ENCODE measurements at regions not wholly inside any gene's neighbourhood (a gene's known extent, or its start where the extent isn't known, plus 50 kb on each side); places are given as distances from the start of the nearest gene placed in this dataset.

DNA sequence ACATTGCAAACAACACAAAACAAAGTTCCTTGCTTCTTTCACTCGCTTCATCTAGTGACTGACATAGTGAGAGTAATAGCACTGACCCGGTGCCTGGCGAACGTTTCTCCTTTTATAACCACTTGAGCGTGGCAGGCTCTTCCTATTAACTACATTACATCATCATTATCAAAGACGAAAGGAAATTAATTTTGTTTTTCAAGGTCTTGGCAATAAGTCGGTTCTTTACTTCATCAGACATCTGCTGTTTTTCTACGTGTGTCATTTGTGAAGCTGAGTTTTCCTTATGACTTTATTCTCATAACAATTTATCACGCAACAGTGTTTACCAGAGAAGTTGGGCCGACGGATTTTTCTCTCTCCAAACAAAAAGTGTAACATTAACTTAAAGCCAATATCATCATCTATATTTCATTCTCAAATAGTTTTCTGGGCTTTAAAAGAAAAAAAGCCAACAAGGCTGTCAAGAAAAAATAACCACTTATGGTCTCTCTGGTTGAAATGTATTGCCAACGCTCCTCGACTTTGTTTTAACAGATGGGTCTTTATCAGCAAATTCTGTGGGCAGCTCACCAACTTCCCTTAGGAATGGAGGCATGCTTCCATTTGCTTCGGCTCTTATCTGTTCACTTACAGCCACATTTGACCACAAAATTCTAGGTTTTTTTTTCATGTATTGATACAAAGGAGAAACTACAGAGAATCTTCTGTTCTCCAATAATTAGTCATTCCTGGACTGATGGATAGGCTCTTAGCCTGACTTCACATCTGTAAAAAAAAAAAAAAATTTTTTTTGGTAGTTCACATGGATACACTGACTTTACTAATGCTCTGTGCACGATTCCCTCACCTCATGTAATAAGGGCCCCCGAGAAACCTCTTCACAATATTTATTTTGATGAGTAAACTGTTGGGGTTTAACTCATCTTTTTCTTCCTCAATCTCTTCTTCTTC is 97.1 kb upstream of the CDKN3 start:
- no peaks in the 10 kb centered on the region for H3K27me3 ChIP-seq (ENCODE audit: control insufficient read depth, insufficient read depth, low read length)
- H3K4me1 ChIP-seq (ENCODE audit: control insufficient read depth, insufficient read depth, low read length) = no peaks in the 10 kb centered on the region
- no peak overlapping the region for H3K4me3 ChIP-seq (ENCODE audit: low read length)
- H3K36me3 ChIP-seq (ENCODE audit: control insufficient read depth, insufficient read depth, low read length) = no peaks in the 10 kb centered on the region
- H3K27ac ChIP-seq (ENCODE audit: low read length) = no peak overlapping the region
- DNase-seq (ENCODE audit: low read depth, low spot score) = no peak
- no peaks in the 10 kb centered on the region for H3K9me3 ChIP-seq (ENCODE audit: control insufficient read depth, insufficient read depth, low read length)
- WGBS (ENCODE audit: insufficient coverage, insufficient read length) = no CpG with 5 or more reads among the region's 16 CpGs

DNA sequence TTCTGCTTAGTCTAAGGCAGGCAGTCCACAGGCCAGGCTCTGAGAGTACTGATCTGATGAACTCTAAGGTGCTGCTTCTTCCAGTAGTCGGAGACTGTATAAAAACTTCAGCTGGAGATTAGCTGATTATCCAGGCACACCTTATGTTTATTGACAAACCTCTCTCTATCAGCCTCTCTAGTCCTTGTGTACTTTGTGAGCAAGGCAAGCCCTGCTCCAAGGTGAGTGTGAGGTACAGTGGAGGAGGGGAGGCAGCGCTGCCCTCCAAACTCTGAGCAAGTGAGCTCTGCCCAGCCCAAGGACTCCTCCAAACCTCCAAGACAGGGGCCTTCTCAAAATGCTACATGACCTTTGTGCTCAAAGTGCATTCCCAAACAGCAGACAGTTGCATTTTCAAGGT is 95.9 kb upstream of the CDKN3 start:
- H3K36me3 ChIP-seq (ENCODE audit: control insufficient read depth, insufficient read depth, low read length) = no peaks in the 10 kb centered on the region
- DNase-seq (ENCODE audit: low read depth, low spot score) = no peak
- no peak overlapping the region for H3K4me3 ChIP-seq (ENCODE audit: low read length)
- no peaks in the 10 kb centered on the region for H3K9me3 ChIP-seq (ENCODE audit: control insufficient read depth, insufficient read depth, low read length)
- no peaks in the 10 kb centered on the region for H3K27me3 ChIP-seq (ENCODE audit: control insufficient read depth, insufficient read depth, low read length)
- H3K27ac ChIP-seq (ENCODE audit: low read length) = no peak overlapping the region
- WGBS (ENCODE audit: insufficient coverage, insufficient read length) = no CpG with 5 or more reads among the region's 2 CpGs
- H3K4me1 ChIP-seq (ENCODE audit: control insufficient read depth, insufficient read depth, low read length) = no peaks in the 10 kb centered on the region

DNA sequence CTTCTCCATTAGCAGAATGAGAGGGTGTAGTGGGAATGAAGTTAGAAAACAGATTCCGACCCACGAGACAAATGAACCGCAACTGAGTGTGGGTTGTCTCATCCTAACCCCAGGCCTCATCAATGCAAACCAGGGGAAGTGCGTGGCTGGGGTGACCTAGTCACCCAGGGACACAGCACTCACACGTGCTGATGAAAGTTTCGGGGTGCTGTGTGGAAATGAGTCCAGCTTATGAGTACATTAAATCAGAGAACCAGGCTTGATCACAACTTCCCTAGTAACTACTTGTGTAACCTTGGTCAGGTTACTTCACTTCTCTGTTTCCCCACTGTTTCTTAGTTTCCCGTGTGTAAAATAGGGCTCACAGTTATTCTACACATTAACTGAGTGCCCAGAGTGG is 95.4 kb upstream of the CDKN3 start:
- no peaks in the 10 kb centered on the region for H3K9me3 ChIP-seq (ENCODE audit: control insufficient read depth, insufficient read depth, low read length)
- DNase-seq (ENCODE audit: low read depth, low spot score) = no peak
- no CpG with 5 or more reads among the region's 7 CpGs for WGBS (ENCODE audit: insufficient coverage, insufficient read length)
- H3K27ac ChIP-seq (ENCODE audit: low read length) = no peak overlapping the region
- no peaks in the 10 kb centered on the region for H3K4me1 ChIP-seq (ENCODE audit: control insufficient read depth, insufficient read depth, low read length)
- H3K27me3 ChIP-seq (ENCODE audit: control insufficient read depth, insufficient read depth, low read length) = no peaks in the 10 kb centered on the region
- H3K4me3 ChIP-seq (ENCODE audit: low read length) = no peak overlapping the region
- H3K36me3 ChIP-seq (ENCODE audit: control insufficient read depth, insufficient read depth, low read length) = no peaks in the 10 kb centered on the region

DNA sequence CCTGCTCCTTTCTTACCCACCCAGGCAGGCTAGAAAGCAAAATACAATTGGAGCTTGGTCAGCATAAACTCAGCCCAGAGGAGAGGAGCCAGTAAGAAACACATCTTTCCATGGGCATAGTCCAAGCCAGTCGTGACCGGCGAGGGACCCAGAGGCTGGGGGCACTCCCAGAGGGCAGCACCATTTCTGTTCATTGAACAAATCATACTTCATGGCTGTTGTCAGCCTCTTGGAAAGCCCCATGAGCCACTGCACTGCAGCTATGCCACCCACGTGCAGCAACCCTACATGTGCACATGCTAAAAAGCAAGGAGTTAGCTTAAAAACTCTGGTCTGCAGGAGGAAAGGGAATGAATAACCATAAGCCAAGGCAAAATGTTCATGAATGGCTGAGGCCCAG is 90.0 kb upstream of the CDKN3 start:
- no CpG with 5 or more reads among the region's 4 CpGs for WGBS (ENCODE audit: insufficient coverage, insufficient read length)
- Histone ChIP-seq H3K9me3 (ENCODE audit: control insufficient read depth, insufficient read depth, low read length) (no peaks in the 10 kb centered on the region), H3K27ac (ENCODE audit: low read length) (no peak overlapping the region), H3K36me3 (ENCODE audit: control insufficient read depth, insufficient read depth, low read length) (no peaks in the 10 kb centered on the region), H3K4me3 (ENCODE audit: low read length) (no peak overlapping the region), H3K27me3 (ENCODE audit: control insufficient read depth, insufficient read depth, low read length) (no peaks in the 10 kb centered on the region), H3K4me1 (ENCODE audit: control insufficient read depth, insufficient read depth, low read length) (no peaks in the 10 kb centered on the region)
- no peak for DNase-seq (ENCODE audit: low read depth, low spot score)

DNA sequence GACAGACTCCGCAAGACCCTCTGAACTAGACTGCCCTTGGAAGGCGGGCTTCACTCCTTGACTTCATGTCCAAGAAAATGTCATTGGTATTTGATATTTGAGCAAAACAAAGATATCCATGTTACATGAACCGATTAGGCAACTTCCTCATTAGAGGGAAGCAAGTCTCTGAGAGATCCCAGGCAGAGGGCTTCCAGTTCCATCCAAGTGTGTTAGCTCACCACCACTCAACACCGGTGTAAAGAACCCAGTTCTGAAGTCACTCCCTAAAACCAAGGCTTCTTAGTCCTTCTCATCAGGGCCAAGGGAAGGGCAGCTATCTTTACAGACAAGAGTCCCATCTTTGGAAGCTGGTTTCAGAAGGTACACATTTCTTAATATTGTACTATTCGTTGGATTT is 87.2 kb upstream of the CDKN3 start:
- Histone ChIP-seq H3K36me3 (ENCODE audit: control insufficient read depth, insufficient read depth, low read length) (no peaks in the 10 kb centered on the region), H3K4me3 (ENCODE audit: low read length) (no peak overlapping the region), H3K9me3 (ENCODE audit: control insufficient read depth, insufficient read depth, low read length) (no peaks in the 10 kb centered on the region), H3K27me3 (ENCODE audit: control insufficient read depth, insufficient read depth, low read length) (no peaks in the 10 kb centered on the region), H3K4me1 (ENCODE audit: control insufficient read depth, insufficient read depth, low read length) (no peaks in the 10 kb centered on the region), H3K27ac (ENCODE audit: low read length) (no peak overlapping the region)
- no peak for DNase-seq (ENCODE audit: low read depth, low spot score)
- whole genome bisulfite sequencing (ENCODE audit: insufficient coverage, insufficient read length) = no CpG with 5 or more reads among the region's 5 CpGs

DNA sequence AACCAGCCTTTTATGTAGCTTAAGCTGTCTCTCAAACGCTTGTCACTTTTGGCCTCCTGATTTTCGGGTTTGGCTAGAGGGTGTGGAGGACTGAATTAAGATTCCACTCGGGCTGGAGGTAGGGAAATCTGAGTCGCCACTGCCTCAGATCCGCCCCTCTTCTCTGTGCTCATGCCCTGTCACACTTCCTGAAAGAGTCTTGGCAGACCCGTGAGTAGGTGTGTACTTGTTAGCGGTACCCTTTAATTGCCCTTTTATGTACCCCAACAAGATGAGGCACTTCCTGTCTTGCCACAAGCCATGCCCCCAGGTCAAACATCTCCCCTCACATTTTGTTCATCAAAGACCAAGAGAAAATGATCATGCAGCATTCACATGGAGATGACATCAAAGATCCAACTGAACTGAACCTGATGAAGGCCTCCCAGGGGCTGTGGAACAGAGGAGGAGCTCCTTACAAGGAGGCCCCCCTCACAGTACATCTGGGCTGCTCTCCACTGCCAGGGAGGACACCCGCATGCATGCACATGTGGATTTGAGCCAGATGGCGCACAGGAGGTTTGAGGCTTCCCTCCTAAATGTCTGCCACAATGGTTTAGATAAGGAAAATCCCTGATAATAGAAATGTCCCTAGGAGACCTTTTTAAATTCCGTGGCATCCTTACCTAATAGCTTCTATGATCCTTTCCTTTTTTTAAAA is 86.5 kb upstream of the CDKN3 start:
- WGBS (ENCODE audit: insufficient coverage, insufficient read length) = no CpG with 5 or more reads among the region's 10 CpGs
- Histone ChIP-seq H3K36me3 (ENCODE audit: control insufficient read depth, insufficient read depth, low read length) (no peaks in the 10 kb centered on the region), H3K27me3 (ENCODE audit: control insufficient read depth, insufficient read depth, low read length) (no peaks in the 10 kb centered on the region), H3K4me1 (ENCODE audit: control insufficient read depth, insufficient read depth, low read length) (no peaks in the 10 kb centered on the region), H3K9me3 (ENCODE audit: control insufficient read depth, insufficient read depth, low read length) (no peaks in the 10 kb centered on the region), H3K4me3 (ENCODE audit: low read length) (no peak overlapping the region), H3K27ac (ENCODE audit: low read length) (no peak overlapping the region)
- no peak for DNase-seq (ENCODE audit: low read depth, low spot score)

DNA sequence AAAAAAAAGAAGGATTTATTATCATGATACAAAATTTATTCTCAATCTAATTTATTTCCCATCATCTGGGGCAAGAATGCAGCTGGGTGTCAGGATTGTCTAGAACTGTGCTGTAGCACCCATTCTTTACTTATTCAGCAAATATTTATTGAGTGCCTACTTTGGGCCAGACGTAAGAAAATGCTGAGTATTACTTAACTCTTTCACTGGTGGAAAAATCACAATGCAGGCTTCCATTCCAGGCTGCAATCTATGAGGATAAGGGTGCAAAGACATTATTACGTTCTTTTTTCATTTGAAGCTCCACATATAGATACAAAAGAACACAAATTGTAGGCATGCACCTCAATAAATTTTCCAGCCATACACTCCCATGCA is 86.0 kb upstream of the CDKN3 start:
- Histone ChIP-seq H3K9me3 (ENCODE audit: control insufficient read depth, insufficient read depth, low read length) (no peaks in the 10 kb centered on the region), H3K36me3 (ENCODE audit: control insufficient read depth, insufficient read depth, low read length) (no peaks in the 10 kb centered on the region), H3K27ac (ENCODE audit: low read length) (no peak overlapping the region), H3K4me1 (ENCODE audit: control insufficient read depth, insufficient read depth, low read length) (no peaks in the 10 kb centered on the region), H3K4me3 (ENCODE audit: low read length) (no peak overlapping the region), H3K27me3 (ENCODE audit: control insufficient read depth, insufficient read depth, low read length) (no peaks in the 10 kb centered on the region)
- DNase-seq (ENCODE audit: low read depth, low spot score) = no peak
- WGBS (ENCODE audit: insufficient coverage, insufficient read length) = no CpG with 5 or more reads among the region's 2 CpGs

DNA sequence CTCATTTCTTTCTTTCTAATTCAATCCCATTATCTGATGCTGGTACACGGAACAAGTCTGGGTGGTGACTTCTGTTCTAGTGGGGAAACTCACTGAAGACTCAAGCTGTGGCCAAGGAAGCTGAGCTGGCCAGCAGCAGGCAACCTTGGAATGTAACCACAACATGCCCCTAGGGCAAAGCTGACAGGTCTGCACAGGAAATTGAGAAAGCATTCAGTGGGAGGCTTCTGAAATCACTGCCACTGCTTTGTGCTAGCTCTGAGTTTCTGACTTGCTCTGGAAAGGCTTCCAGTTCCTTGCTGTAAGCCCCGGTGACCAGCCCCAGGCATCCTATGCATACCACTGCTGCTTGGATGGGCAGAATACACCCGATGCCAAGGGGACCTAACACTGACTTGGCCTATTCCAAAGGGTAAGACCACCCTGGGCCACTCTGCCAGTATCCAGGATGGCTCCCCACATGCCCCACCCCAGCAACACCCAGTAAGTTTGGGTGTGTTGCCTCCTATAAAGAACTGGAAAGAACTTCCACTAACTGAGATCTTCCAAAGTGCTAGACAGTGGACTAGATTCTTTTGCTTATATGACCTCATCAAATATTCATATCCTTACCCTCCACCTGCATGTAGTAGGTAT is 84.5 kb upstream of the CDKN3 start:
- H3K4me1 ChIP-seq (ENCODE audit: control insufficient read depth, insufficient read depth, low read length) = no peaks in the 10 kb centered on the region
- no peak overlapping the region for H3K27ac ChIP-seq (ENCODE audit: low read length)

DNA sequence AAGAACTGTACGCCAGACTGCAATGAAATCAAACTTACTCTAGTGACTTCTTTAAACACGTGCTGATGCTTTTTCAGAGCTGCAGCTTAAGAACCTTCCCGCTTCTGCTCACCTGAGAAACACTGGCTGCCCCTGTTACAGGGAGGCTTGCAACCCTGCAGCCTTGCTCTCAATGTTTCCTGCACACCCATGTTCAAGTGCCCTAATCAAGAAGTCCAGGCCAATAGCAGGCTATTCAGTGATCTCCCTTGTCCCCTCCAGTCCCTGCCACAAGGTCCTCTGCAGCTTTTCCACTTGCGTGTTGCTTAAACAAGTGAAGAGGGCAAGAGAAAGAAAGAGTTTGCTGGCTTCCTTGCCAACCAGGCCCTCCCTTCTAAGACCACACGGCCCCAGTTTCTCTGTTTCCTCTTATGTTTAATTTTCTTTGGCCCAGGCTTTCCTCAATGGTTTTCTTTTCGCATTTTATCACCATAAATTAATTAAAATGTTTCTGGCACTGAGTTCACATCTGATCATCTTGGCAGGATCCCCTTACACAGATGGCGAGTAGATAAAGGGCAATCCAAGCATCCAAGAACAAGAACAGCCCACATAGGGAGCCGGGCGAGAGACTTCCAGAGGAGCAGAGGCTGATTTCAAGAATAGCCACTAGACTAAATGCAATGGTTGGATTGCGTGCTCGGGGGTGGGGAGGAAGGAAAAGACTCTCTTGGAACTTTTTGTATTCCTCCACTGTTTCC is 82.3 kb upstream of the CDKN3 start:
- Histone ChIP-seq H3K27me3 (ENCODE audit: control insufficient read depth, insufficient read depth, low read length) (no peaks in the 10 kb centered on the region), H3K27ac (ENCODE audit: low read length) (no peak overlapping the region), H3K4me1 (ENCODE audit: control insufficient read depth, insufficient read depth, low read length) (no peaks in the 10 kb centered on the region), H3K36me3 (ENCODE audit: control insufficient read depth, insufficient read depth, low read length) (no peaks in the 10 kb centered on the region), H3K9me3 (ENCODE audit: control insufficient read depth, insufficient read depth, low read length) (no peaks in the 10 kb centered on the region), H3K4me3 (ENCODE audit: low read length) (no peak overlapping the region)
- no CpG with 5 or more reads among the region's 11 CpGs for WGBS (ENCODE audit: insufficient coverage, insufficient read length)
- DNase-seq (ENCODE audit: low read depth, low spot score) = no peak

More for the DNA sequence above, 84.5 kb upstream of the CDKN3 start:
- no peaks in the 10 kb centered on the region for H3K36me3 ChIP-seq (ENCODE audit: control insufficient read depth, insufficient read depth, low read length)
- H3K4me3 ChIP-seq (ENCODE audit: low read length) = no peak overlapping the region
- DNase-seq (ENCODE audit: low read depth, low spot score) = no peak
- H3K9me3 ChIP-seq (ENCODE audit: control insufficient read depth, insufficient read depth, low read length) = no peaks in the 10 kb centered on the region
- WGBS (ENCODE audit: insufficient coverage, insufficient read length) = no CpG with 5 or more reads among the region's 3 CpGs
- no peaks in the 10 kb centered on the region for H3K27me3 ChIP-seq (ENCODE audit: control insufficient read depth, insufficient read depth, low read length)

DNA sequence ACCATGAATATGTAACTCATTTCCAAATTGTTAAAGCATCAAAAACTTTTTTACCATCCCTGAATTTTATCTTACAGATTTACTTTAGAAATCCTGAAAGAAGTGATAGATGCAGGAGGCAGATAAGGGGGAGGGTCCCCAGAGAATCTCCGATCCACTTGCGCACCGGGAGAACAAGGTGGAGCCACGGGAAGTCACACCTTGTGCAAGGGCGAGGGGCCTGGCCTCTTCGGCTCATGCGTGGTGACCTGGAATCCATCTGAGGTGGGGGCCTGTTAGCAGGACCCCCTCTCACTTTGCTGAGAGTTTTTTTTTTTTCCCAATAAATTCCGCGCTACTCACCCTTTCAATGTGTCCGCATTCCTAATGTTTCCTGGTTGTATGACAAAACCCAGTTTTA is 80.2 kb upstream of the CDKN3 start:
- H3K27ac ChIP-seq (ENCODE audit: low read length) = no peak overlapping the region
- no peaks in the 10 kb centered on the region for H3K36me3 ChIP-seq (ENCODE audit: control insufficient read depth, insufficient read depth, low read length)
- no CpG with 5 or more reads among the region's 10 CpGs for WGBS (ENCODE audit: insufficient coverage, insufficient read length)
- H3K27me3 ChIP-seq (ENCODE audit: control insufficient read depth, insufficient read depth, low read length) = no peaks in the 10 kb centered on the region
- no peaks in the 10 kb centered on the region for H3K9me3 ChIP-seq (ENCODE audit: control insufficient read depth, insufficient read depth, low read length)
- no peak for DNase-seq (ENCODE audit: low read depth, low spot score)
- H3K4me1 ChIP-seq (ENCODE audit: control insufficient read depth, insufficient read depth, low read length) = no peaks in the 10 kb centered on the region
- H3K4me3 ChIP-seq (ENCODE audit: low read length) = no peak overlapping the region
